ENCODE measurements at regions not wholly inside any gene's neighbourhood (a gene's known extent, or its start where the extent isn't known, plus 50 kb on each side); places are given as distances from the start of the nearest gene placed in this dataset.

DNA sequence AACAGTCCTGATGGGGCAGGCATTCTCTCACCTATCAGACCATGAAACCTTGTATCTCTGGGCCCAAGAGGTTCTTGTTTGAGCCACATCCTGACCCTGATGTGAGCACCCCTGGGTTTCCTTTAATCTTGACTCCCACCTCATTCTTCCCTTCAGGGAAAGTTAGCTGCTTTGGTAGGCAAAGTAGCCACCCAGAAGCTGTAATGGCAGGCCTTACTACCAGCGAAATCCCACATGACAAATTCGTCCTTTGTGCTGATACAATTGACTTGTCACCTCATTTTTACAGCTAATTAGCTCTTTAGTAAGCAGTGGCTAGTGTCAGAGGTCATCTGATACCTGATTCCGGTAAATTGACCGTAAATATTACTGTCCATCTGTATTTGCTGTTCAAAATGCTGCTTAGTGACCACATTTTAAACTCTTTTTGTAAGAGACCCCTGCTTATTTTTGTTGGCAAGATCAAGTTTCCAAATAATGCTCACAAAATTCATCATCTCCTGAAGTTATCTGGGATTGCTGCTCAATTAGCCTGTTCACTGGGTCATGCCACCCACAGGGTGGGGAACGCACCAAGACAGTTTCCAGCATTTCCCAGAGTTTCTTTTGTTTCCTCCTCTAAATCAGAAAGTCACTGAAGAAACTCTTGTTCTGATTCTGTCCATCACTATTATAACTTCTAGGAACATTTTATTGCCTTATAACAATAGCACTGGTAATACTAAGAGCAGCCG lies 329.7 kb downstream of the GPAT3 start:
- TF ChIP-seq POLR2AphosphoS5 (IDR thresholded peaks at IDR 0.05; ENCODE audit: low read depth, low read length) (no peak), TAF1 (IDR thresholded peaks at IDR 0.05; ENCODE audit: borderline replicate concordance, insufficient read depth, low read length) (no peak), FOXP2 (optimal IDR thresholded peaks at IDR 0.05; ENCODE audit: borderline replicate concordance, extremely low read depth, extremely low read length, insufficient read depth) (no peak), SIN3A (IDR thresholded peaks at IDR 0.05; ENCODE audit: borderline replicate concordance, insufficient read depth, low read length) (no peak)
- TF ChIP-seq, protein P1, sequence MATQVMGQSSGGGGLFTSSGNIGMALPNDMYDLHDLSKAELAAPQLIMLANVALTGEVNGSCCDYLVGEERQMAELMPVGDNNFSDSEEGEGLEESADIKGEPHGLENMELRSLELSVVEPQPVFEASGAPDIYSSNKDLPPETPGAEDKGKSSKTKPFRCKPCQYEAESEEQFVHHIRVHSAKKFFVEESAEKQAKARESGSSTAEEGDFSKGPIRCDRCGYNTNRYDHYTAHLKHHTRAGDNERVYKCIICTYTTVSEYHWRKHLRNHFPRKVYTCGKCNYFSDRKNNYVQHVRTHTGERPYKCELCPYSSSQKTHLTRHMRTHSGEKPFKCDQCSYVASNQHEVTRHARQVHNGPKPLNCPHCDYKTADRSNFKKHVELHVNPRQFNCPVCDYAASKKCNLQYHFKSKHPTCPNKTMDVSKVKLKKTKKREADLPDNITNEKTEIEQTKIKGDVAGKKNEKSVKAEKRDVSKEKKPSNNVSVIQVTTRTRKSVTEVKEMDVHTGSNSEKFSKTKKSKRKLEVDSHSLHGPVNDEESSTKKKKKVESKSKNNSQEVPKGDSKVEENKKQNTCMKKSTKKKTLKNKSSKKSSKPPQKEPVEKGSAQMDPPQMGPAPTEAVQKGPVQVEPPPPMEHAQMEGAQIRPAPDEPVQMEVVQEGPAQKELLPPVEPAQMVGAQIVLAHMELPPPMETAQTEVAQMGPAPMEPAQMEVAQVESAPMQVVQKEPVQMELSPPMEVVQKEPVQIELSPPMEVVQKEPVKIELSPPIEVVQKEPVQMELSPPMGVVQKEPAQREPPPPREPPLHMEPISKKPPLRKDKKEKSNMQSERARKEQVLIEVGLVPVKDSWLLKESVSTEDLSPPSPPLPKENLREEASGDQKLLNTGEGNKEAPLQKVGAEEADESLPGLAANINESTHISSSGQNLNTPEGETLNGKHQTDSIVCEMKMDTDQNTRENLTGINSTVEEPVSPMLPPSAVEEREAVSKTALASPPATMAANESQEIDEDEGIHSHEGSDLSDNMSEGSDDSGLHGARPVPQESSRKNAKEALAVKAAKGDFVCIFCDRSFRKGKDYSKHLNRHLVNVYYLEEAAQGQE (IDR thresholded peaks at IDR 0.05; ENCODE audit: insufficient read depth in 1 of 2, low read depth in 2 of 2, low read length in 2 of 2): no peak

DNA sequence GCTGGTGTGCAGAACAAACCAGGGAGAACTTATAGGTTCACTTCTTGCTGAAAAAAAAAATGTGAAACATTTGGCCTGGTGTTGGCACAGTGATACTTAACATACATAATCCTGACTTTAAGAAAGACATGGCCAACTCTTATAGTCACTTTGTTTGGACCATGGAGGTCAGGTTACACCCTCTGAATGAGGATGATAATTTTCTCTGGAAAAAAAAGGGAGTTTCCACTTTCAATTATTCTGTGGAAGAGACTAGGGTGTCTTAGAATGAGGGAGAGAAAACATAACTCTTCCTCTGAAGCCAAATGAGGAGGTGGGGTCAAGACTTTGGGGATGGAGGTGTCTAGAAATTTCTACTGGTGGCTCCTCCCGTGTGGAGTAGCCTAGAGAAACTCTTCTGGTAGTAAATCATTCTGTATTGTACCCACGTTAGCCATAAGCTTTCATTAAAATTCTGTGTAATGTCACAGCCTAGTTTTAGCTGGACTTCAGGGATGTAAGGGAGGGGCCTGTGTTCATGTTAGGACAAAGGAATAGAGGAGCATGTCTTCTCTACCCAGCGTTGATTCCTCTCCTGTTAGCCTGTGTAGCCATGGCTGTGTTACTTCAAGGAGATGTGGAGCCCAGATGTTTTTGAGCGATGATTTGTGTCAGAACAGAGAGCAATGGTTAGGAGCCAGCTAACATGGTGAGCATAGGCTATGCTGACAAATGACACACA lies 328.3 kb downstream of the GPAT3 start:
- TF ChIP-seq, protein P1 (IDR thresholded peaks at IDR 0.05; ENCODE audit: insufficient read depth in 1 of 2, low read depth in 2 of 2, low read length in 2 of 2): no peak
- no peak for TF ChIP-seq SIN3A (IDR thresholded peaks at IDR 0.05; ENCODE audit: borderline replicate concordance, insufficient read depth, low read length)
- TF ChIP-seq POLR2AphosphoS5 (IDR thresholded peaks at IDR 0.05; ENCODE audit: low read depth, low read length): no peak
- TF ChIP-seq TAF1 (IDR thresholded peaks at IDR 0.05; ENCODE audit: borderline replicate concordance, insufficient read depth, low read length): no peak
- TF ChIP-seq FOXP2 (optimal IDR thresholded peaks at IDR 0.05; ENCODE audit: borderline replicate concordance, extremely low read depth, extremely low read length, insufficient read depth): no peak

DNA sequence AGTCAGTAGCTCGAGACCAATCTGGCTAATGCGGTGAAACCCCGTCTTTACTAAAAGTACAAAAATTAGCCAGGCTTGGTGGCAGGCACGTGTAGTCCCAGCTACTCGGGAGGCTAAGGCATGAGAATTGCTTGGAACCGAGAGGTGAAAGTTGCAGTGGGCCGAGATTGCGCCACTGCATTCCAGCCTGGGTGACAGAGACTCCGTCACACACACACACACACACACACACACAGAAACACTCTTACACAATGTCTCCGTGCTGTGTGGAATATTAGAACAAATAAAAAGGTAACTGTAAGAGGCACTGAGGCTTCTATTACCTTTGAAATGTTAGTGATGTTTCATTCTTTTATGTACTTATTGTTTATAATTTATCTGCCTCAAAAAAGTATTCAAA lies 326.6 kb downstream of the GPAT3 start:
- TF ChIP-seq POLR2AphosphoS5 (IDR thresholded peaks at IDR 0.05; ENCODE audit: low read depth, low read length) (no peak), SIN3A (IDR thresholded peaks at IDR 0.05; ENCODE audit: borderline replicate concordance, insufficient read depth, low read length) (no peak), FOXP2 (optimal IDR thresholded peaks at IDR 0.05; ENCODE audit: borderline replicate concordance, extremely low read depth, extremely low read length, insufficient read depth) (no peak), TAF1 (IDR thresholded peaks at IDR 0.05; ENCODE audit: borderline replicate concordance, insufficient read depth, low read length) (no peak)
- TF ChIP-seq, protein P1 (IDR thresholded peaks at IDR 0.05; ENCODE audit: insufficient read depth in 1 of 2, low read depth in 2 of 2, low read length in 2 of 2): no peak

DNA sequence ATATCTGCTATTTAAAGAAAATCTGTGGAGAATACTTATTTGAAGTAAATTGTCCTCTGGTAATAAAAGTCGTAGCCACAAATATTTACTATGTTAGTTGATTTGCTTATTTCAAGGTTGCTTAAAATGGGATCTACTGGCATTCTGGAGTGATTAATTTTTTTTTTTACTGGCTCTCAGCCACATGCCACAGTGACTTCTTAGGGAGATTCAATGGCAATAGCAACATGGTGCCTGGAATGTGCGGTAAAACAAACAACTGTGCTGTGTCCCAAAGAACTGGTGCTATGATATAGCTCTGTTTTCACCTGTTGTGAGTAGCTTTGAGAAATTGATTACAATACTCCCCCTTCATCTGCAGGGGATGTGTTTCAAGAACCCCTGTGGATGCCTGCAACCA lies 324.3 kb downstream of the GPAT3 start:
- TF ChIP-seq FOXP2 (optimal IDR thresholded peaks at IDR 0.05; ENCODE audit: borderline replicate concordance, extremely low read depth, extremely low read length, insufficient read depth) (no peak), POLR2AphosphoS5 (IDR thresholded peaks at IDR 0.05; ENCODE audit: low read depth, low read length) (no peak), TAF1 (IDR thresholded peaks at IDR 0.05; ENCODE audit: borderline replicate concordance, insufficient read depth, low read length) (no peak), SIN3A (IDR thresholded peaks at IDR 0.05; ENCODE audit: borderline replicate concordance, insufficient read depth, low read length) (no peak)
- TF ChIP-seq, protein P1 (IDR thresholded peaks at IDR 0.05; ENCODE audit: insufficient read depth in 1 of 2, low read depth in 2 of 2, low read length in 2 of 2): no peak

Measured in PFSK-1 (cell line).